SH-SY5Y (cell line): ENCODE measurements at regions not wholly inside any gene's neighbourhood (a gene's known extent, or its start where the extent isn't known, plus 50 kb on each side); places are given as distances from the start of the nearest gene placed in this dataset.

Experiments used
- GATA2 ChIP-seq: IDR thresholded peaks from 2 replicates; pipeline ENCODE4 v1.6.1; 2011; ENCODE audit warnings: mild to moderate bottlenecking, low read depth, low read length
- GATA3 ChIP-seq: IDR thresholded peaks from 2 replicates; pipeline ENCODE4 v1.6.1; 2011; ENCODE audit warnings: low read depth, mild to moderate bottlenecking, low read length, moderate library complexity

DNA sequence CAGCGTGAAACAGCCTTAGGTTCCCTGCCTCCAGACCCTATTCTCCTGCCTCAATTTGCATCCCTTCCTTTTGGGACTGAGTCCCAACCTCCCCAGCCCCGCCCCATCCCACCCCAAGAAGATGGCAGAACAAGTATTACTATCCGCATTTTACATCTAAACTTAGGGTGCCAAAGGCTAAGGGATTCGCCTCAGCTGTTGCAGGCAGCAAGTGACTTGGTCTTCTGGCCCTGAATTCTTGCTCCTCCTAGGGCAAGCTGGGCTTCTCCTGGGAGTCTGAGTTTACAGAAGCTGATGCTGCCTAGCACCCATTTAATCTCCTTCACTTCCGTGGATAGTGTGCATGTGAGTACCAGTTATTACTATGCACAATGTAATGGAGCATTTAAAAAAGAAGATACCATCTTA, 161.3 kb upstream of the NR5A2 start:
- no peak for TF ChIP-seq GATA3
- TF ChIP-seq GATA2, result no peak

DNA sequence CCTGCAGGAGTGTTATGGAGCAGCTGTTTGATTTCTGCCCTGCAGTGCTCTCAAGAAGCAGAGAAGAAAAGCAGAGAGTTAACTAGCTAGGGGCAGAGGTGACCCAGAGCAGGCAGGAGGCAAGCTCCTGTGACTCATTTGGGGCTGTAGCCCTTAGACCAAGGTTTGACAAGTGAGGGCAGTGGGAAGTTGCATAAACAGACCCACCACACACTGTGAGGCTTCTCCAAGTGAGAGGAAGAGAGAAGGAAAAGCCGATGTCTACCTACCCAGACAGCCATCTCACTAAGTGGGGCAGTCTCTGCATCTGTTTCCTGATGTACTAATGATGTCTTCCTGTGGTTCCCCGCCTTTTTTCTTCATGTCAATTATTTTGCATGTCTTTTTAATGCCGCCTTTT, 159.9 kb upstream of the NR5A2 start:
- TF ChIP-seq GATA2 (no peak), GATA3 (no peak)

DNA sequence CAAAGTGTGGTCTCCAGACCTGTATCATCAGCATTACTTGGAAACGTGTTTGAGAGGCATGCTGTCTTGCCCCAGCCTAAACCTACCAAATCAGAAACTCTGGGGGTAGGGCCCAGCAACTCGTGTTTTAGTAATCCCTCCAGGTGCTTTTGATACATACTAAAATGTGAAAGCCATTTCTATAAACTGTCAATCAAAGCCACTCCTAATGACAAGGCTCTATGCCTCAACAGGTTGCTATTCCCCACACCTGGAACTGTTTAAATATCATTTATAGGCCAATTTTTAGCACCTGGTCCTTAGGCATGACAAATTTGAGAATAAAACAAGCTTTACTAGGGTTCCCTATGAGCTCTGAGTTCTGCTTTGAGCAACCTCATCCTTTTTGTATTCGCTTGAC, 158.7 kb upstream of the NR5A2 start:
- TF ChIP-seq GATA2, result no peak
- no peak for TF ChIP-seq GATA3

DNA sequence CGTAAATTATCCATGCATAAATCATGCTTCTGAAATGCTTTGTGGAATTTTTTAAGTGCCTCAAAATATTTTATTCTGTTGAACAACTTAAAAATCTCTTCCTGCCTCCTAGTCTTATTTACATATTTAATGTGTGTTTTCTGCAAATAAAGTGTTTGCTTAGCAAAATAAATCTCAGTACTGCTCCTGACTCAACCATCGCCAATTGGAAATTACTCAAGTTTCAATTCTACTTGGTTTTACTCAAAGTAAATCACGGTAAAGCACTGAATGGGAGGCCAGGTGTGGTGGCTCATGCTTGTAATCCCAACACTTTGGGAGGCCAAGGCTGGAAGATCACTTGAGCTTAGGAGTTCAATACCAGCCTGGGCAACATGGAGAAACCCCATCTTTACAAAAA, 152.2 kb upstream of the NR5A2 start:
- no peak for TF ChIP-seq GATA2
- no peak for TF ChIP-seq GATA3

DNA sequence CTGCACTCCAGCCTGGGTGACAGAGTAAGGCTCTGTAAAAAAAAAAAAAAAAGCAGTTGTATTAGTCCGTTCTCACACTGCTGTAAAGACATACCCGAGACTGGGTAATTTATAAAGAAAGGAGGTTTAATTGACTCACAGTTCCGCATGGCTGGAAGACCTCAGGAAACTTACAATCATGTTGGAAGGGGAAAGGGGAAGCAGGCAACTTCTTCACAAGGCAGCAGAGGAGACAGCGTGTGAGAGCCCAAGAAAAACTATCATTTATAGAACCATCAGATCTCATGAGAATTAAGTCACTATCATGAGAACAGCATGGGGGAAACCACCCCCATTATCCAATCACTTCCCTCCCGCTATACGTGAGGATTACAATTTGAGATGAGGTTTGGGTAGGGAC, 151.7 kb upstream of the NR5A2 start:
- no peak for TF ChIP-seq GATA3
- TF ChIP-seq GATA2, result no peak

DNA sequence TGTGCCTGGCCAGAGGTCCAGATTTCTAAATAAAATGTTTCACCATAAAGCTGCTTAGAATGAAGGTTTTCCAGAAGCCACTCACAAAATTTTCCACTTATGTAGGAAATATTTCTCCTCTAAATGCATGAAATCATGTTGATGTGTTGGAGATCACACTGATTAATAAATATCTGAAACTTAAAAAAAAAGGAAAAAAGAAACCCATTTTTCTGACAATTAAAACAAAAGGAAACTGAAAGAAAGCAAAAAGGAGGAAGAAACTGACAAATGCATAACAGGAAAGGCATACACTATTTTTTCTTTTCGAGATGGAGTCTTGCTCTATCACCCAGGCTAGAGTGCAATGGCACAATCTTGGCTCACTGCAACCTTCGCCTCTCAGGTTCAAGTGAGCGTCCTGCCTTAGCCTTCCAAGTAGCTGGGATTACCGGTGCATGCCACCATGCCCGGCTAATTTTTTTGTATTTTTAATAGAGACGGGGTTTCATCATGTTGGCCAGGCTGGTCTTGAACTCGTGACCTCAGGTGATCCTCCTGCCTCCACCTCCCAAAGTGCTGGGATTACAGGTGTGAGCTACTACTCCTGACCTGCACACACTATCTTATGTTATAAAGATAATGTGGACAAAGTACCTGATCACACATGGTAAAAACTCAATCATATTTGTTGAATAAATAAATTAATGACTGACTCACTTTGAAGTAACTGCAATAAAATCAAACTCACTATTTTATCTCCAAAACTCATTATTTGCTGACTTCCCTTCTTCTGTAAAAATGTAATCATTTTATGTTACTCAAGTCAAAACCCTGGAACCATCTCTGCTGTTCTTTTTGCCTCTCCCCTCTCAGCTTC, 149.8 kb upstream of the NR5A2 start:
- TF ChIP-seq GATA2 (no peak), GATA3 (no peak)

DNA sequence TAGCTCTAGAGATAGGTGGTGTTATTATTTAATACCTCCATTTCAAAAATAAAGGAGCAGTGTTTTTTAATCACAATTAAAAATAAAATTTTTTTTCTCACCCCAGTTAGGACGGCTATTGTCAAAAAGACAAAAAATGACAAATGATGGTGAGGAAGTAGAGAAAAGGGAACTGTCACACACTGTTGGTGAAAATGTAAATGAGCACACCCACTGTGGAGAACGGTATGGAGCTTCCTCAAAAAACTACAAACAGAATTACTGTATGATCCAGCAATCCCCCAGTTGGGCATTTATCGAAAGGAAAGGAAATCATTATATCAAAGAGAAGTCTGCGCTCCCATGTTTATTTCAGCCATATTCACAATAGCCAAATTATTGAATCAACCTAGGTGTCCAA, 148.7 kb upstream of the NR5A2 start:
- TF ChIP-seq GATA3 (no peak), GATA2 (no peak)

DNA sequence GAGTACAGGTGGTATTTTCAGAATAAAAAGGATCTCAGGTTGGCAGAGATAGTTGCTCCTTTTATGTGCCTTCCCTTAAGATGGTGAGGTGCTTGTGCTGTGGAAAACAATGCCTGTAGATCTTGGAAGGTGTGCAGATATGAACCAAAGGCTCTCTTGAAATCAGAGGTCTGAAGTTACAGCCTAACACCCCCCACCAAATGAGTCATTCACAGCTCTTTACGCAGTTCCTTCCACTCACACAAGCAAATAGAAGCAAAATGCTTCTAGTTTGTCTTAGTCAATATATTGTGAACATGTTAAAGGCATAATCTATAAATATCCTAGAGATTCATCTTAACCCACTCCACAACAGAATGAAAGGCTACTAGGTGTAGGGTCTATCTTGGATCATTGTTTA, 128.9 kb upstream of the NR5A2 start:
- no peak for TF ChIP-seq GATA3
- TF ChIP-seq GATA2, result no peak

DNA sequence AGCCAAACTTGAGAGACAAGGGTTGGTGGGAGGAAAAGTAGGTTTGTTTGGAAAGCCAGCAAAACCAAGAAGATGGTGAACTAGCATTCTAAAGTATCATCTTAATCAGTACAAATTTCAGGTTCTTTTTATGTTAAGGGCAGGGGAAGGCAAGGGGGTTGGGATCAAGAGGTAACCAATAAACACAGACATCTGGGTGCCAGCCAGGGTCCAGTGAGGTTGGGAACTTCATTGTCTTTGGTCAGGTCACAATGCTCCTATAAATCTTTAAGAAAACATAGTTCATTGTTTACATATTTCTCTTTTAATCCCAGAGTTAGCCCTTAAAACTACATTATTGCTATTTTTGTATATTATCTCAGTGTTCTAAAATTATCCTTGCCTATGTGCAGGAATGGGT, 126.2 kb upstream of the NR5A2 start:
- TF ChIP-seq GATA3, result no peak
- TF ChIP-seq GATA2, result no peak

DNA sequence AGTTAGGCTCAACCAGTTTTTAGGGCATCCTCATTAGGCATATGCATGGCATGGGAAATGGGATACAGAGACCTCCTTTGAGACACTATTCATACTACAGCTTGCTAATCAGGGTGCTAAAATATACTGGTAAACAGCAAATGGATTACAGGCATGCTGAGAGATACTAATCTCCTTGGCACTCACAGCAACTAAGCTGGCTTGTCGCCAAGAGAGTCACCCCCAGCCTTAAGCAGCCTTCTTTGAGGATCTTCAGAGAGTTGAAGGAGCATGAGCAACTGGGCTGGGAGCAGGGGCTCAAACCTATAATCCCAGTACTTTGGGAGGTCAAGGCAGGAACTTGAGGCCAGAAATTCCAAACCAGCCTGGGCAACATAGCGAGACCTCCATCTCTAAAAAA, 120.1 kb upstream of the NR5A2 start:
- TF ChIP-seq GATA2 (no peak), GATA3 (no peak)

DNA sequence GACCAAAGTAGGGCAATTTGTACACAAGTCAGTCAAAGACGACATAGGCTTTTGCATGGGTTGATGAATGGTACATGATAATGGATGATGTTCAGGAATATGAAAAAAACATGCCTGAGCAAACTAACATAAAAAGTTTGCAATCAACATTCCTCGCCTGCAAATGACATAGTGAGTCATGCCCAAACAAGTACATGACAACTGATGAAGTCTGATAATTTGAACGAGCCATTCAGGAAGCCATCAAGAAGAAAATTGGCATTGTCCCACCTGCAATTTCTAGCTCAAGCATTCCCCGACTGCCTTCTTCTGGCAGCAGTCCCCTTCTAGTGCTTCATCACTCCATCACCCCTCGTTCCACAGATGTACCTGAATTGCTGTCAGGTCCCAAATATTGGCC, 118.4 kb upstream of the NR5A2 start:
- TF ChIP-seq GATA2, result no peak
- no peak for TF ChIP-seq GATA3

DNA sequence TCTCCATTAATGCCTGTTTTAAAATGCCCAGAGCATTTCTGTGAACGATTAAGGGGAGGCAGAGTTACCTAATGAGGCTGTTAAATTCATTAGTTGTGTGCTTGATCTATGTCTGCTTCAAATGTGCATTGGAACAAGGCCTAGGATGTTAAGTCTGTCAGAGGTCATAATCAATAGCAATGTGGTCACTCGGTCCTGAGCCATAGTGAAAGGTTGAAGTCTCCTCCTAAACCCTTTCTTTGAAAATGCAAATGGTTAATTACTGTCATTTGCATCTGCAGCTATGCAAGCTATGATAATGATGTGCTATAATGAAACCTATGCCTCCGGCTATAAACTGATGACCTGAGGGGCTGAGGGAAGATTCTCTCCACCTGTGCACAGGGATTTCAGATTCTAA, 114.2 kb upstream of the NR5A2 start:
- no peak for TF ChIP-seq GATA2
- TF ChIP-seq GATA3, result no peak

DNA sequence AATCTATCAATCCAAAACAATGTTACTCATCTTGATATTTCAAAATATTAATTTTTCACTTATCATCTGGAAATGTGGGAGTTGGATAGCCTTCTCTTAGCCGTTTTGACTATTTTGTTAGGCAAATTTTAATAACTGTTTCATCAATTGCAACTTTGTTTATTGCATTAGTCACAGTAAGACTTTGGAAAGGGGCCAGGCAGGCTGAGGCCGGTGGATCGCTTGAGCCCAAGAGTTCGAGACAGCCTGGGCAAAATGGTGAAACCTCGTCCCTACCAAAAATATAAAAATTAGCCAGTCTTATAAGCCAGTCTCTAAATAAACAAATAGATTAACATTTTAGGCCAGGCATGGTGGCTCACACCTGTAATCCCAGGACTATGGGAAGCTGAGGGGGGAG, 113.0 kb upstream of the NR5A2 start:
- TF ChIP-seq GATA3 (no peak), GATA2 (no peak)

DNA sequence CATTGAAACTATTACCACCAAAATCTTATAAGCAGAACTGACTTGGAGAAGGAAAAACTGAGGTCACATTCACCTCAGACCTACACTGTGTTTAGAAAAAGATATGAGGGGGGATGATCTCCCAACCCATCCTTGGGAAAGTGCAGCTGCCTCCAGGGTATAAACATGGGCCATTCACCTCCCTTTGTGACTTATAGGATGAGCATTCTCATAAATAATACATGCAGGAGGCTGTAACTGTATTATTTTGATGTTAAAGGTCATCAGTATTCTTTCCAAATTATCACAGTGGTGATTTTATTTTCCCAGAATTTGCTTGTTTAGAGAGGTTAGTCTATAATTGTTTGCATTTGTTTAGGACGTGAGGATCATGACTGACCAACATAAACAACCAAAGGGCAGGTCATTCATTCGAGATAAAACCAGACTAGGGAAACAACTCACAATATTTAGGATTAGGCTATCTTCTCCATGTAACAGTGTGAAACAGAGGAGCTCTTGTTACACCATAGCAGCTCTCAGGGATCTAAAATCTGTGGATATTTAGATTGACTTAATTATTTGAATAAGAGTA, 109.2 kb upstream of the NR5A2 start:
- TF ChIP-seq GATA3 (no peak), GATA2 (no peak)

DNA sequence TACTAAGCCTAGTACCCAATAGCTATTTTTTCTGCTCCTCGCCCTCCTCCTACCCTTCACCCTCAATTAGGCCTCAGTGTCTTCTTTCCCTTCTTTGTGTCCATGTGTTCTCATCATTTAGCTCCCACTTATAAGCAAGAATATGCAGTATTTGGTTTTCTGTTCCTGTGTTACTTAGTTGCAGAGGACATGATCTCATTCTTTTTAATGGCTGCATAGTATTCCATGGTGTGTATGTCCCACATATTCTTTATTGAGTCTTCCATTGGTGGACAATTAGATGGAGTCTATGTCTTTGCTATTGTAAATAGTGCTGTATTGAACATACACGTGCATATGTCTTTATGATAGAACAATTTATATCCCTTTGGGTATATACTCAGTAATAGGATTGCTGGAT, 106.9 kb upstream of the NR5A2 start:
- TF ChIP-seq GATA2 (no peak), GATA3 (no peak)

DNA sequence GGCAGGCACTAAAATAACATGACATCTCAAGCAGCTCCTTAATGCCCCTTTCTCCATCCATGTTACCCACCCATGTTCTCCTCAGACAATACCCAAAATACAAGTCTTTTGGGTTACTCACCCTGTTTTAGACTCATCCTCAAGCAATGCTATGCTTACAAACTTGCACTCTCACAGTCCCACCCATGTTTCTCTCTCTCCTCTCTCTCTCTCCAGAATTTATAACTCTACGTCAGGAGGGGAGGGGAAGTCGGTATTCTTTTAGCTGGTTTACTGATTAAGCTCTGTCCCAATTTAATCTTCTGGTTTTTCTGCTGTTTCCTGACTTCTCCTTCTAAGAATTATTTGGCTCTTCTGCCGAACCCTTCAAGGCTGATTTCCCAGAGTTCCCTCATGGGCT, 98.0 kb upstream of the NR5A2 start:
- TF ChIP-seq GATA2 (no peak), GATA3 (no peak)
